Caco-2 (cell line): ENCODE measurements at regions not wholly inside any gene's neighbourhood (a gene's known extent, or its start where the extent isn't known, plus 50 kb on each side); places are given as distances from the start of the nearest gene placed in this dataset.
A peak's percentile ranks its signal among the peaks of the same experiment; 100 is the strongest.

ENCODE experiments used
- BruUV-seq: library from RNA; stranded (reverse); fragments of 400-500 nt; replicated peaks from 2 replicates; lab custom pipeline; 2021; lab: Mats Ljungman, UMichigan
- CTCF ChIA-PET: fragments of 300-600 bp; sonication (Branson Sonifier 250); formaldehyde crosslinking; loops from one replicate; lab custom pipeline; 2022; ENCODE audit warnings: antibody characterized with exemption; lab: Charles Lee
- POLR2A ChIA-PET: fragments of 300-600 bp; sonication (Branson Sonifier 250); formaldehyde crosslinking; loops from one replicate; lab custom pipeline; 2022; ENCODE audit warnings: antibody characterized with exemption; lab: Charles Lee
- DNase-seq, 2 experiments: peaks; one replicate each; pipeline versions ENCODE4 v3.0.0 to v3.0.0-alpha.2; 2020 to 2022
- H3K27me3 ChIP-seq: replicated peaks from 2 replicates; pipeline ENCODE4 v1.6.0; 2011; ENCODE audit warnings: low read length; ENCODE audit not compliant: control insufficient read depth, insufficient read depth
- H3K36me3 ChIP-seq: 2 replicates; pipeline ENCODE4 v1.5.1; 2011; ENCODE audit warnings: low read length; ENCODE audit not compliant: control insufficient read depth, insufficient read depth
- H3K4me1 ChIP-seq: fragments of 250-450 bp; sonication (Bioruptor Pico); 2 replicates; pipeline ENCODE4 v1.5.1; 2020; ENCODE audit warnings: mild to moderate bottlenecking
- H3K4me3 ChIP-seq: 2 replicates; pipeline ENCODE4 v1.5.1; 2011; ENCODE audit warnings: low read depth, mild to moderate bottlenecking, control low read depth, low read length
- H3K9me3 ChIP-seq: fragments of 250-450 bp; sonication (Bioruptor Pico); 2 replicates; pipeline ENCODE4 v1.5.1; 2020; ENCODE audit warnings: mild to moderate bottlenecking, moderate library complexity
- H3K27ac Mint-ChIP-seq: one replicate; pipeline ENCODE4 v1.8.0; 2022; ENCODE audit warnings: mixed read lengths; ENCODE audit not compliant: unreplicated experiment
- H3K27me3 Mint-ChIP-seq: one replicate; pipeline ENCODE4 v1.8.0; 2022; ENCODE audit warnings: mixed read lengths; ENCODE audit not compliant: insufficient read depth, unreplicated experiment
- H3K36me3 Mint-ChIP-seq: one replicate; pipeline ENCODE4 v1.8.0; 2022; ENCODE audit warnings: mild to moderate bottlenecking, mixed read lengths; ENCODE audit not compliant: insufficient read depth, unreplicated experiment
- H3K4me1 Mint-ChIP-seq: one replicate; pipeline ENCODE4 v1.8.0; 2022; ENCODE audit warnings: low read depth, mixed read lengths; ENCODE audit not compliant: unreplicated experiment
- H3K4me3 Mint-ChIP-seq: one replicate; pipeline ENCODE4 v1.8.0; 2022; ENCODE audit warnings: mild to moderate bottlenecking, moderate library complexity, mixed read lengths; ENCODE audit not compliant: unreplicated experiment
- H3K9me3 Mint-ChIP-seq: one replicate; pipeline ENCODE4 v1.8.0; 2022; ENCODE audit warnings: mixed read lengths; ENCODE audit not compliant: unreplicated experiment
- CTCF ChIP-seq, 2 experiments: fragments of 200-600 bp in 1 of 2; IDR thresholded peaks; 1 replicate in 1 of 2; 2 replicates in 1 of 2; pipeline versions ENCODE4 v1.5.1 to v1.8.0; 2011 to 2022; ENCODE audit warnings: antibody characterized with exemption in 1 of 2, control low read depth in 1 of 2, inconsistent platforms in 1 of 2, low read depth in 1 of 2, low read length in 1 of 2, mild to moderate bottlenecking in 1 of 2, moderate library complexity in 1 of 2; ENCODE audit not compliant: insufficient read depth in 1 of 2, severe bottlenecking in 1 of 2, unreplicated experiment in 1 of 2
- intact Hi-C: fragments of 100-400 bp; cut with micrococcal nuclease; formaldehyde crosslinking; loops from one replicate; pipeline ENCODE4 v1.10.0; 2022; ENCODE audit not compliant: unreplicated experiment

GRCh38 chr1:191739544-191739943 lies 418.7 kb upstream of the RGS18 start:
- H3K4me3 Mint-ChIP-seq: no peak overlapping the region

GRCh38 chr1:191752342-191752741 lies 405.9 kb upstream of the RGS18 start:
- TF ChIP-seq CTCF (IDR thresholded peaks at IDR 0.05; ENCODE audit: insufficient read depth in 1 of 2, low read depth in 1 of 2, low read length in 1 of 2, severe bottlenecking in 1 of 2, unreplicated experiment in 1 of 2): peak in 1 of 2 experiments; percentile 10
- Histone ChIP-seq H3K27me3 (no peaks in the 10 kb centered on the region), H3K4me3 (no peak overlapping the region), H3K4me1 (no peaks in the 10 kb centered on the region), H3K9me3 (no peaks in the 10 kb centered on the region), H3K36me3 (no peaks in the 10 kb centered on the region)
- no TSS peak for BruUV-seq
- no peak overlapping the region for H3K27ac Mint-ChIP-seq
- DNase-seq: peak in 1 of 2 experiments; percentile 4
- no peak overlapping the region for H3K4me3 Mint-ChIP-seq
- POLR2A ChIA-PET: no interaction called here
- H3K27me3 Mint-ChIP-seq: peaks cover 3% of the 10 kb centered on the region
- CTCF ChIA-PET: no interaction called here
- no peaks in the 10 kb centered on the region for H3K9me3 Mint-ChIP-seq
- H3K4me1 Mint-ChIP-seq: no peaks in the 10 kb centered on the region
- H3K36me3 Mint-ChIP-seq: no peaks in the 10 kb centered on the region
- intact Hi-C loops: no loop called here

More at GRCh38 chr1:191739544-191739943, 418.7 kb upstream of the RGS18 start:
- intact Hi-C loops: no loop called here
- TF ChIP-seq CTCF (IDR thresholded peaks at IDR 0.05; ENCODE audit: insufficient read depth in 1 of 2, low read depth in 1 of 2, low read length in 1 of 2, severe bottlenecking in 1 of 2, unreplicated experiment in 1 of 2): no peak
- H3K4me1 Mint-ChIP-seq: no peaks in the 10 kb centered on the region
- ChIA-PET CTCF (no interaction called here), POLR2A (no interaction called here)
- Histone ChIP-seq H3K4me3 (no peak overlapping the region), H3K9me3 (no peaks in the 10 kb centered on the region), H3K36me3 (no peaks in the 10 kb centered on the region), H3K4me1 (no peaks in the 10 kb centered on the region), H3K27me3 (no peaks in the 10 kb centered on the region)
- no peaks in the 10 kb centered on the region for H3K36me3 Mint-ChIP-seq
- H3K27me3 Mint-ChIP-seq: no peaks in the 10 kb centered on the region
- no peak for DNase-seq
- H3K27ac Mint-ChIP-seq: no peak overlapping the region
- H3K9me3 Mint-ChIP-seq: no peaks in the 10 kb centered on the region
- BruUV-seq: no TSS peak

- Mint-ChIP-seq H3K4me3 (no peak overlapping the region), H3K4me1 (no peaks in the 10 kb centered on the region), H3K9me3 (no peaks in the 10 kb centered on the region), H3K27me3 (no peaks in the 10 kb centered on the region), H3K27ac (no peak overlapping the region), H3K36me3 (no peaks in the 10 kb centered on the region)
- TF ChIP-seq CTCF (IDR thresholded peaks at IDR 0.05; ENCODE audit: insufficient read depth in 1 of 2, low read depth in 1 of 2, low read length in 1 of 2, severe bottlenecking in 1 of 2, unreplicated experiment in 1 of 2): no peak
- Histone ChIP-seq H3K4me3 (no peak overlapping the region), H3K4me1 (no peaks in the 10 kb centered on the region), H3K36me3 (no peaks in the 10 kb centered on the region), H3K27me3 (no peaks in the 10 kb centered on the region), H3K9me3 (0 out of 2 replicates have a peak, but pooled peaks cover 3% of the 10 kb centered on the region)
- no peak for DNase-seq
- intact Hi-C loops: no loop called here
- CTCF ChIA-PET: no interaction called here
- POLR2A ChIA-PET: no interaction called here
- BruUV-seq: no TSS peak
Observed at GRCh38 chr1:191760016-191760415, 398.2 kb upstream of the RGS18 start.
